Thyroid gland (tissue), 4 donors: ENCODE measurements at regions not wholly inside any gene's neighbourhood (a gene's known extent, or its start where the extent isn't known, plus 50 kb on each side); places are given as distances from the start of the nearest gene placed in this dataset.

ENCODE experiments used
- DNase-seq, 2 donors: peaks; one replicate each; pipeline ENCODE4 v3.0.0-alpha.2; 2019
- H3K27ac ChIP-seq, 3 donors: fragments of 200-600 bp; sonication (generic); 1 replicate in 2 of 3; 2 replicates in 1 of 3; pipeline ENCODE4 v1.5.1; 2016 to 2019; ENCODE audit warnings: mild to moderate bottlenecking in 1 of 3, moderate library complexity in 1 of 3
- H3K27me3 ChIP-seq: fragments of 200-600 bp; sonication (generic); one replicate; pipeline ENCODE4 v1.5.1; 2019
- H3K36me3 ChIP-seq, 2 donors: fragments of 200-600 bp; sonication (generic); one replicate each; pipeline ENCODE4 v1.5.1; 2016 to 2019
- H3K4me1 ChIP-seq, 2 donors: fragments of 200-600 bp; sonication (generic); one replicate each; pipeline ENCODE4 v1.5.1; 2017 to 2019
- H3K4me3 ChIP-seq, 3 donors: fragments of 200-600 bp; sonication (generic); replicated peaks in 1 of 3; 1 replicate in 2 of 3; 2 replicates in 1 of 3; pipeline ENCODE4 v1.5.1; 2016; ENCODE audit warnings: mild to moderate bottlenecking in 1 of 3
- H3K9me3 ChIP-seq: fragments of 200-600 bp; sonication (generic); one replicate; pipeline ENCODE4 v1.5.1; 2017
- POLR2A ChIP-seq, 2 donors: fragments of 450-650 bp; IDR thresholded peaks; one replicate each; pipeline ENCODE4 v1.6.1; 2017; ENCODE audit warnings: antibody characterized with exemption in 2 of 2, mild to moderate bottlenecking in 2 of 2, moderate library complexity in 1 of 2
- WGBS, 2 donors: methylation state at CpG; one replicate each; pipeline ENCODE4 v1.1.5; 2017; 5-methylcytosine and 5-hydroxymethylcytosine counted together
- intact Hi-C: fragments of 100-400 bp; cut with DNase I; formaldehyde crosslinking; loops from one replicate; pipeline ENCODE4 v1.15.1; 2023
- TF ChIP-seq, protein P1 (sequence below), 6 experiments: fragments of 200-600 bp in 3 of 6; fragments of 450-650 bp in 3 of 6; sonication (generic) in 3 of 6; IDR thresholded peaks; one replicate each; pipeline ENCODE4 v1.5.1; 2016 to 2019; ENCODE audit warnings: antibody characterized with exemption in 6 of 6, mild to moderate bottlenecking in 2 of 6, inconsistent platforms in 1 of 6, moderate library complexity in 1 of 6

DNA sequence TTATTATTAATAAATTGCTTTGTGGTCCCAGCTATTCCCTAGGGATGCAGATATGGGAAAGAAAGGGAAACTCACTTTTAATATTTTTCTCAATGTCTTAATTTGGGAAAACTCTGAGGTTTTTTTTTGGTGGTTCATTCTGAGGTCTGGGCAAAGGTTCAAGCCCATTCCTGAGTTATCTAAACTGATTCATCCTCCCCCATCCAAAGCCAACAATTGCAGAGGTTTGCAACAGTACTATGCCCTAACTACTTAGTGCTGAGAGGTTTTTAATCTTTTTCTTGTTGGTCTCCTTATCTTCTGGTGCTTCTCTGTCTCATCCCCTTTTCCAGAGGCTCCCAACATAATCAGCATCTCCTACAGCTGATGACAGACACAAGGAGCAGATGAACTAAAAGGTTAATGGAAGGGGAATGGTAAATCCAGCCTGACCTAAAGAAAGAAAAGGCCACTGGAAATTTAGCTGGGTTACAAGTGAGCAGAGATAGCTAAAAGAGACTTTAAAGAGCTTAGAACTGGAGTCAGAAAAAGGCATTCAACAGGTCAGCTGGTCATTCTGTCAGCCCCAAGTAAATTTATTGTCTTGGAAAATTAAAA is 390.4 kb downstream of the TGFB2 start:
- no peak for DNase-seq
- Histone ChIP-seq H3K27me3 (no peaks in the 10 kb centered on the region), H3K36me3 (no peaks in the 10 kb centered on the region), H3K4me1 (no peaks in the 10 kb centered on the region), H3K27ac (no peak overlapping the region), H3K4me3 (no peak overlapping the region), H3K9me3 (no peaks in the 10 kb centered on the region)
- intact Hi-C loops: no loop called here
- no peak for TF ChIP-seq POLR2A (IDR thresholded peaks at IDR 0.05)
- TF ChIP-seq, protein P1, sequence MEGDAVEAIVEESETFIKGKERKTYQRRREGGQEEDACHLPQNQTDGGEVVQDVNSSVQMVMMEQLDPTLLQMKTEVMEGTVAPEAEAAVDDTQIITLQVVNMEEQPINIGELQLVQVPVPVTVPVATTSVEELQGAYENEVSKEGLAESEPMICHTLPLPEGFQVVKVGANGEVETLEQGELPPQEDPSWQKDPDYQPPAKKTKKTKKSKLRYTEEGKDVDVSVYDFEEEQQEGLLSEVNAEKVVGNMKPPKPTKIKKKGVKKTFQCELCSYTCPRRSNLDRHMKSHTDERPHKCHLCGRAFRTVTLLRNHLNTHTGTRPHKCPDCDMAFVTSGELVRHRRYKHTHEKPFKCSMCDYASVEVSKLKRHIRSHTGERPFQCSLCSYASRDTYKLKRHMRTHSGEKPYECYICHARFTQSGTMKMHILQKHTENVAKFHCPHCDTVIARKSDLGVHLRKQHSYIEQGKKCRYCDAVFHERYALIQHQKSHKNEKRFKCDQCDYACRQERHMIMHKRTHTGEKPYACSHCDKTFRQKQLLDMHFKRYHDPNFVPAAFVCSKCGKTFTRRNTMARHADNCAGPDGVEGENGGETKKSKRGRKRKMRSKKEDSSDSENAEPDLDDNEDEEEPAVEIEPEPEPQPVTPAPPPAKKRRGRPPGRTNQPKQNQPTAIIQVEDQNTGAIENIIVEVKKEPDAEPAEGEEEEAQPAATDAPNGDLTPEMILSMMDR (IDR thresholded peaks at IDR 0.05): no peak

DNA sequence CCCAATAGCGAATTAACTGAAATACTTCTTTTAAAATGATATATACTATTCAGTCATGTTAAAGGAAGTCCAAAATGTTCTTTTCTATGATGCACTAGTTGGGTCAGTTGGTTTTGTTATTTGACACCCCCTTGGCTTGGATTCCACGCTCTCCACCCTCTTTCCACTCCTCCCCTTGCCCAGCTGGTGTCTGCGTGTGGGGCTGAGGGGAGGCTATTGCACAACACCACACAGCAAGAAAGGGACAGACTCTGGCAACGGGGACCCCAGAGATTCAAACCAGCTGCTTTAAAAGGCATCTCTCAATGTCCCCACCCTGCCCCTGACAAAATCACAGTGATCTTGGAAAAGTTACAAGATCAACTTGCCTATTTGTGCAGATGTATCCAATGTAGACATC is 394.3 kb downstream of the TGFB2 start:
- intact Hi-C loops: no loop called here
- H3K36me3 ChIP-seq: no peaks in the 10 kb centered on the region
- no peaks in the 10 kb centered on the region for H3K9me3 ChIP-seq
- no peak for DNase-seq
- no peaks in the 10 kb centered on the region for H3K4me1 ChIP-seq
- WGBS, 2 donors: 50 to 64% methylated on average over 4 of the region's 4 CpGs
- no peak overlapping the region for H3K27ac ChIP-seq
- no peaks in the 10 kb centered on the region for H3K27me3 ChIP-seq
- TF ChIP-seq, protein P1 (IDR thresholded peaks at IDR 0.05): no peak
- TF ChIP-seq POLR2A (IDR thresholded peaks at IDR 0.05): no peak
- no peak overlapping the region for H3K4me3 ChIP-seq

- Histone ChIP-seq H3K9me3 (no peaks in the 10 kb centered on the region), H3K4me3 (no peak overlapping the region), H3K27me3 (no peaks in the 10 kb centered on the region), H3K4me1 (no peaks in the 10 kb centered on the region), H3K36me3 (no peaks in the 10 kb centered on the region), H3K27ac (no peak overlapping the region)
- TF ChIP-seq, protein P1 (IDR thresholded peaks at IDR 0.05): no peak
- no peak for TF ChIP-seq POLR2A (IDR thresholded peaks at IDR 0.05)
- 87 to 94% methylated on average over 3 of the region's 3 CpGs for WGBS, 2 donors
- DNase-seq: no peak
- intact Hi-C loops: no loop called here
Measured at GRCh38 chr1:218741852-218742251, 396.7 kb downstream of the TGFB2 start.

DNA sequence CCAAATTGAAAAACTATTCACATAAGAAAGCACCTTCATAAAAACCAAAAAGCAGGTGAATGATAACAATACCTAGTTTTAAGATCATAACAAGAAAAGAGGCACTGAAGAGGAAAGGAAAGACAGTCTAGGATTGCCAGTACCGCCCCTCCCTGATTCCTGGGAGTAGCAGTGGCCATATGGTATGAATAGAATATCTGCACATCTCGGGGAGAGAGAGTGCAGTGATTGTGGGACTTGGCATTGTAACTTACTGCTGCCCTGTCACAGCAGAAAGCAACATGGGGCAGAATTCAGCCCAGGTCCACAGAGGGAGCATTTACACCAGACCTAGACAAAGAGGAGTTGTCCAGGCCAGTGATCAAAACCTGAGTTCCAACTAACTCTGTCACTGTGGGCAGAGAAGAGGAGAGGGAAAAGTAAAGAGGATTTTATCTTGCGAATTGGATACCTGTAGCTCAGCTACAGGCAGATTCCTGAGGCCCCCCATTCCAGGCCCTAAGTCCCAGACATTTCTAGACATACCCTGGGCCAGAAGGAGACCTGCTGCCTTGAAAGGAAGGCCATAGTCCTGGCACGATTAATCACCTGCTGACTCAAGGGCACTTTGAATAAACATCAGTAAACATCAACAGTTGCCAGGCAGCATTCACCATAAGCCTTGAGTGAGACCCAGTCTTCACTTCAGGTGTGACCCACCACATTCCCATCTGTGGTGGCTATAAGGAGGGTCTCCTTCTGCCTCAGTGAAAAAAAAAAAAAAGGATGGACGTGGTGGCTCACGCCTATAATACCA is 397.5 kb downstream of the TGFB2 start:
- intact Hi-C loops: no loop called here
- Histone ChIP-seq H3K27me3 (no peaks in the 10 kb centered on the region), H3K4me1 (no peaks in the 10 kb centered on the region), H3K4me3 (no peak overlapping the region), H3K27ac (no peak overlapping the region), H3K9me3 (no peaks in the 10 kb centered on the region), H3K36me3 (no peaks in the 10 kb centered on the region)
- TF ChIP-seq, protein P1 (IDR thresholded peaks at IDR 0.05): no peak
- no peak for TF ChIP-seq POLR2A (IDR thresholded peaks at IDR 0.05)
- 85 to 86% methylated on average over 6 of the region's 6 CpGs for WGBS, 2 donors
- DNase-seq: no peak

DNA sequence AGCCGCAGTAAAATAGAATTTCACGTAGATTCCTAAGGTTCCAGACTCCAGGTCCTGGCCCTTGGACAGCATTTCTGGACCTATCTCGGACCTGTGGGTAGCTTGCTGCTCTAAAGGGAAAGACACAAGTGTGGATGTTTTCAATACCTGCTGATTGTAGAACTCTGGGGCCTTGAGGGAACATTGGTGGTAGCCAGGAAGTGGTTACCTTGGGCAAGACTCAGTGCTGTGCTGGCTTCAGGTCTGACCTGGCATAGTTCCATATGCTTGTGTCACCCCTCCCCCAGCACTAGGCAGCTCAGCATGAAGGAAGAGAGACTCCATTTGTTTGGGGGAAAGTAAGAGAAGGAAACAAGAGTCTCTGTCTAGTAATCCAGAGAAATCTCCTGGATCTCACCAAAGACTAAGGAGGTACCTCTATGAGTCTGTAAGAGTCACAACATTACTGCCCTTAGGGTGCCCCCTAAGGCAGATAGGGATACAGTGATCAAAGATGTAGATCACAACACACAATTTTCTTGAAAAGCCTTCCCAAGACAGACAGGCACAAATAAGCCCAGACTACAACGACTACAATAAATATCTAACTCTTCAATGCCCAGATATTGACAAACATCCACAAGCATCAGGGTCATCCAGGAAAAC is 398.8 kb downstream of the TGFB2 start:
- no peak for DNase-seq
- no peak overlapping the region for H3K4me3 ChIP-seq
- H3K9me3 ChIP-seq: no peaks in the 10 kb centered on the region
- TF ChIP-seq, protein P1 (IDR thresholded peaks at IDR 0.05): no peak
- TF ChIP-seq POLR2A (IDR thresholded peaks at IDR 0.05): no peak
- H3K36me3 ChIP-seq: no peaks in the 10 kb centered on the region
- H3K27ac ChIP-seq: no peak overlapping the region
- H3K4me1 ChIP-seq: no peaks in the 10 kb centered on the region
- intact Hi-C loops: no loop called here
- H3K27me3 ChIP-seq: no peaks in the 10 kb centered on the region
- 96 to 99% methylated on average over 4 of the region's 4 CpGs for WGBS, 2 donors
